Sigmoid colon (tissue), 6 donors: ENCODE measurements at regions not wholly inside any gene's neighbourhood (a gene's known extent, or its start where the extent isn't known, plus 50 kb on each side); places are given as distances from the start of the nearest gene placed in this dataset.

Experiments
- DNase-seq: peaks from one replicate; pipeline ENCODE4 v3.0.0-alpha.2; 2019
- H3K27ac ChIP-seq, 4 donors: fragments of 200-600 bp; sonication (generic); one replicate each; pipeline ENCODE4 v1.5.1; 2016 to 2019; ENCODE audit warnings: mild to moderate bottlenecking in 1 of 4
- H3K27me3 ChIP-seq, 3 donors: fragments of 200-600 bp; sonication (generic); one replicate each; pipeline ENCODE4 v1.5.1; 2019; ENCODE audit warnings: mild to moderate bottlenecking in 1 of 3
- H3K36me3 ChIP-seq, 4 donors: fragments of 200-600 bp; sonication (generic); one replicate each; pipeline ENCODE4 v1.5.1; 2016 to 2019
- H3K4me1 ChIP-seq, 4 donors: fragments of 200-600 bp; sonication (generic); one replicate each; pipeline ENCODE4 v1.5.1; 2017 to 2019
- H3K4me3 ChIP-seq, 4 donors: fragments of 200-600 bp; sonication (generic); one replicate each; pipeline ENCODE4 v1.5.1; 2017 to 2019; ENCODE audit warnings: mild to moderate bottlenecking in 2 of 4, moderate library complexity in 1 of 4
- H3K9me3 ChIP-seq, 4 donors: fragments of 200-600 bp in 3 of 4; sonication (generic) in 3 of 4; one replicate each; pipeline versions ENCODE4 v1.5.1 to v1.6.1; 2013 to 2019
- EP300 ChIP-seq, 4 donors: sonication (generic); formaldehyde crosslinking; IDR thresholded peaks; one replicate each; pipeline ENCODE4 v1.6.1; 2017; ENCODE audit warnings: antibody characterized with exemption in 4 of 4
- POLR2A ChIP-seq, 2 donors: fragments of 450-650 bp; IDR thresholded peaks; one replicate each; pipeline ENCODE4 v1.6.1; 2016; ENCODE audit warnings: antibody characterized with exemption in 2 of 2, mild to moderate bottlenecking in 2 of 2, moderate library complexity in 2 of 2
- POLR2AphosphoS5 ChIP-seq, 4 donors: sonication (generic); formaldehyde crosslinking; IDR thresholded peaks; one replicate each; pipeline ENCODE4 v1.6.1; 2017; ENCODE audit warnings: antibody characterized with exemption in 4 of 4
- WGBS, 2 donors: extraction: QIAGEN DNeasy Blood & Tissue Kit; methylation state at CpG; one replicate each; pipeline ENCODE4 v1.1.7; 2013; 5-methylcytosine and 5-hydroxymethylcytosine counted together
- intact Hi-C: fragments of 100-400 bp; cut with DNase I; formaldehyde crosslinking; loops from one replicate; pipeline ENCODE4 v1.15.1; 2023
- TF ChIP-seq, protein P1 (sequence below), 4 experiments: fragments of 450-650 bp in 3 of 4; fragments of 200-600 bp in 1 of 4; IDR thresholded peaks; one replicate each; pipeline ENCODE4 v1.5.1; 2016 to 2019; ENCODE audit warnings: antibody characterized with exemption in 4 of 4, mild to moderate bottlenecking in 3 of 4, moderate library complexity in 2 of 4
- donor health status: healthy with polysubstance abuse.
- donor health status: healthy.

- no peak overlapping the region for H3K27ac ChIP-seq
- no peaks in the 10 kb centered on the region for H3K9me3 ChIP-seq
- no peak for DNase-seq
- H3K27me3 ChIP-seq: no peaks in the 10 kb centered on the region
- no peak overlapping the region for H3K4me3 ChIP-seq
- no peaks in the 10 kb centered on the region for H3K4me1 ChIP-seq
- no peak for TF ChIP-seq POLR2A (IDR thresholded peaks at IDR 0.05)
- intact Hi-C loops: no loop called here
- H3K36me3 ChIP-seq: no peaks in the 10 kb centered on the region
- 71 to 90% methylated on average over 2 of the region's 2 CpGs for WGBS, 2 donors
These were observed 1288.4 kb downstream of the EPHA7 start for GRCh38 chr6:92130944-92131343.

GRCh38 chr6:92126983-92127382, 1292.4 kb downstream of the EPHA7 start:
- DNase-seq: no peak
- Histone ChIP-seq H3K27ac (no peak overlapping the region), H3K36me3 (no peaks in the 10 kb centered on the region), H3K27me3 (no peaks in the 10 kb centered on the region), H3K9me3 (no peaks in the 10 kb centered on the region), H3K4me1 (no peaks in the 10 kb centered on the region), H3K4me3 (no peak overlapping the region)
- intact Hi-C loops: no loop called here
- TF ChIP-seq, protein P1, sequence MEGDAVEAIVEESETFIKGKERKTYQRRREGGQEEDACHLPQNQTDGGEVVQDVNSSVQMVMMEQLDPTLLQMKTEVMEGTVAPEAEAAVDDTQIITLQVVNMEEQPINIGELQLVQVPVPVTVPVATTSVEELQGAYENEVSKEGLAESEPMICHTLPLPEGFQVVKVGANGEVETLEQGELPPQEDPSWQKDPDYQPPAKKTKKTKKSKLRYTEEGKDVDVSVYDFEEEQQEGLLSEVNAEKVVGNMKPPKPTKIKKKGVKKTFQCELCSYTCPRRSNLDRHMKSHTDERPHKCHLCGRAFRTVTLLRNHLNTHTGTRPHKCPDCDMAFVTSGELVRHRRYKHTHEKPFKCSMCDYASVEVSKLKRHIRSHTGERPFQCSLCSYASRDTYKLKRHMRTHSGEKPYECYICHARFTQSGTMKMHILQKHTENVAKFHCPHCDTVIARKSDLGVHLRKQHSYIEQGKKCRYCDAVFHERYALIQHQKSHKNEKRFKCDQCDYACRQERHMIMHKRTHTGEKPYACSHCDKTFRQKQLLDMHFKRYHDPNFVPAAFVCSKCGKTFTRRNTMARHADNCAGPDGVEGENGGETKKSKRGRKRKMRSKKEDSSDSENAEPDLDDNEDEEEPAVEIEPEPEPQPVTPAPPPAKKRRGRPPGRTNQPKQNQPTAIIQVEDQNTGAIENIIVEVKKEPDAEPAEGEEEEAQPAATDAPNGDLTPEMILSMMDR (IDR thresholded peaks at IDR 0.05): no peak
- TF ChIP-seq POLR2AphosphoS5 (IDR thresholded peaks at IDR 0.05) (no peak), EP300 (IDR thresholded peaks at IDR 0.05) (no peak)
- 71 to 82% methylated on average over 6 of the region's 6 CpGs for WGBS, 2 donors

DNA sequence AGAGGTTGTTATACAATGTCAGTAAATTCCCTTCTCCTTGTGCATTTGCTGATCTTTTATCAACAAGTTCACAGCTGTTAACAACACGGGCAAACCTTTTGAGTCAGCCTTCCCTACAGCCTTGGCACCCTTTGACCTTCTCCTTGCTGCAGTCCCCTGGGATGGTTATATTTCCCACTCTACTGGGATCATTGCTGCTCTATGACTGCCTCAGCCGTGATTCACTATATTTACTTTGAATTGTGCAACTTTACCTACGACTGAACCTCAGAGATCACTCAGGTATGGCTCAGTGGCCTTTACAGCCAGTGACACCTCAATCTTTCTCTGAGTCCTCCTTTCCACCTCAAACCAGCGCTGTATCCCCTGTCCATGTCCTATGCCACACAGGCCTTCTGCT, 1293.3 kb downstream of the EPHA7 start:
- intact Hi-C loops: no loop called here
- H3K27me3 ChIP-seq: no peaks in the 10 kb centered on the region

GRCh38 chr6:92125681-92126080, 1293.7 kb downstream of the EPHA7 start:
- no peak for DNase-seq
- H3K4me1 ChIP-seq: no peaks in the 10 kb centered on the region
- H3K9me3 ChIP-seq: no peaks in the 10 kb centered on the region
- H3K36me3 ChIP-seq: no peaks in the 10 kb centered on the region
- H3K27me3 ChIP-seq: no peaks in the 10 kb centered on the region
- 52 to 61% methylated on average over 4 of the region's 4 CpGs for whole genome bisulfite sequencing, 2 donors
- H3K27ac ChIP-seq: no peak overlapping the region
- TF ChIP-seq POLR2A (IDR thresholded peaks at IDR 0.05): no peak
- TF ChIP-seq EP300 (IDR thresholded peaks at IDR 0.05): no peak
- TF ChIP-seq, protein P1 (IDR thresholded peaks at IDR 0.05): no peak
- no peak for TF ChIP-seq POLR2AphosphoS5 (IDR thresholded peaks at IDR 0.05)
- no peak overlapping the region for H3K4me3 ChIP-seq
- intact Hi-C loops: no loop called here

More for the DNA sequence above, 1293.3 kb downstream of the EPHA7 start:
- Histone ChIP-seq H3K27ac (no peak overlapping the region), H3K4me1 (no peaks in the 10 kb centered on the region), H3K4me3 (no peak overlapping the region), H3K9me3 (no peaks in the 10 kb centered on the region), H3K36me3 (no peaks in the 10 kb centered on the region)
- WGBS, 2 donors: 37 to 61% methylated on average over 4 of the region's 4 CpGs
- TF ChIP-seq POLR2A (IDR thresholded peaks at IDR 0.05) (no peak), POLR2AphosphoS5 (IDR thresholded peaks at IDR 0.05) (no peak), EP300 (IDR thresholded peaks at IDR 0.05) (no peak)
- TF ChIP-seq, protein P1 (IDR thresholded peaks at IDR 0.05): no peak
- no peak for DNase-seq

DNA sequence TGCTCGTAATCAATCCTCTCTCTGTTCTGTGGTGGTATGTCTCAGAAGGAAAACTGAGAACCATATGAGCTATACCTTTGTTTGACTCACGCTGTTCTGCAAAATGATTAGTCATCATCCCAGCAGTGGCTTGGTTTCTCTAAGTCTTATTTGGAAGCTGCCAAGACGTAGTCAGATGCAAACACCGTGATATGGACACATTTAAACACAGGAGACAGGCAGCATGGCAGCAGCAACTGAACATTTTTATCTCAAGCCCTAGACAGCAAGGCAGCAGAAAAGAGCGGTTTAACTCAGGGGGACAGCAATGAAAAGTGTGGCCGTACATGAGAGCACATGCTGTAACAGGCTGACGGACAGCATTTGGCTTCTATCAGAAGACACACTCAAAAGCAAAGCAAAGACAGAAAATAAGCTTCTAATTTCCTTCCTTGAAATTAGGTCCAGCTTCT, 1295.1 kb downstream of the EPHA7 start:
- TF ChIP-seq, protein P1 (IDR thresholded peaks at IDR 0.05): no peak
- TF ChIP-seq POLR2AphosphoS5 (IDR thresholded peaks at IDR 0.05): no peak
- no peak for TF ChIP-seq EP300 (IDR thresholded peaks at IDR 0.05)
- intact Hi-C loops: no loop called here
- Histone ChIP-seq H3K4me1 (no peaks in the 10 kb centered on the region), H3K27ac (no peak overlapping the region), H3K4me3 (no peak overlapping the region), H3K27me3 (no peaks in the 10 kb centered on the region), H3K36me3 (no peaks in the 10 kb centered on the region), H3K9me3 (no peaks in the 10 kb centered on the region)
- no peak for DNase-seq
- 59 to 79% methylated on average over 7 of the region's 7 CpGs for WGBS, 2 donors
